ENCODE measurements at regions not wholly inside any gene's neighbourhood (a gene's known extent, or its start where the extent isn't known, plus 50 kb on each side); places are given as distances from the start of the nearest gene placed in this dataset.

DNA sequence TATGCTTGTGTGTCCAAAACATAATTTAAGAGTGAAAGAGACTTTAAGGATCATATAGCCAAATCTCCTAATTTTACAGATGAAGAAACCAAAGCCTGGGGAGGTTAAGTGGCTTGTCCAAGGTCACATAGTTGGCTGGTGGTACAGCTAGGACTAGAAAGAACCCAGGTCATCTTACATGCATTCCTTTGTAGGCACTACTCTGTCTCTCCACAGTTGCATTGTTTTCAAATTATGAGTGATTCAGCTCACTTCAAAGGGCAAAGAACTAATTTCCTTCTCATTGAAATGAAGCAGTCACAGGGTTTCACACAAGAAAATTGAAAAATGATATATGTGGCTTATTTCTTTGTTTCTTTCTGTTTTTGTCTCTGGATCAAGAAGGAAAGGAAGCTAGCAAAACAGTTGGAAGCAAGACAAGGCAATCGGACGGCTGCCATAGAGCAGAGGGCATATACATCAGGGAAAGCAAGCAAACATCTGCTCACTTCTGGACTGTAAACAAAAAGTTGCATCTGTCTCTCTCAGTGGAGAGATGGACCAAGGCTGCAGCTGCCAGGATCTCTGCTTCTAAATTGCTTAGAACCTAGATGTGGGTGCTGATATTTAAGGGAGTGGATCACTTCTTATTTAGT lies 107.5 kb upstream of the AMOT start:
- Mint-ChIP-seq H3K36me3 (ENCODE audit: low read depth) (no peaks in the 10 kb centered on the region), H3K4me3 (no peak overlapping the region), H3K27me3 (ENCODE audit: insufficient read depth, low read depth, poor library complexity) (no peaks in the 10 kb centered on the region), H3K4me1 (no peaks in the 10 kb centered on the region), H3K27ac (no peak overlapping the region), H3K9me3 (no peaks in the 10 kb centered on the region)
- no peak for ATAC-seq
- Histone ChIP-seq H3K4me1 (ENCODE audit: insufficient read depth) (no peaks in the 10 kb centered on the region), H3K36me3 (ENCODE audit: insufficient read depth) (no peaks in the 10 kb centered on the region), H3K4me2 (no peak overlapping the region), H3K27me3 (ENCODE audit: insufficient read depth) (no peaks in the 10 kb centered on the region), H3K79me2 (replicated peaks; ENCODE audit: insufficient read depth) (no peaks in the 10 kb centered on the region), H3K4me3 (no peak overlapping the region), H3K27ac (ENCODE audit: low read depth) (no peak overlapping the region), H4K20me1 (replicated peaks; ENCODE audit: insufficient read depth) (no peaks in the 10 kb centered on the region), H3F3A (replicated peaks; ENCODE audit: low read depth) (no peaks in the 10 kb centered on the region), H2AFZ (no peak overlapping the region), H3K9me2 (ENCODE audit: insufficient read depth) (no peaks in the 10 kb centered on the region)
- TF ChIP-seq ZNF114 (CRISPR knock-in tag; IDR thresholded peaks at IDR 0.05) (no peak), JUNB (IDR thresholded peaks at IDR 0.05; ENCODE audit: unreplicated experiment) (no peak), NANOG (IDR thresholded peaks at IDR 0.05; ENCODE audit: borderline replicate concordance) (no peak), CREB1 (CRISPR knock-in tag; IDR thresholded peaks at IDR 0.05; ENCODE audit: low read depth) (no peak), STAT1 (IDR thresholded peaks at IDR 0.05; ENCODE audit: unreplicated experiment) (no peak), EZH2 (IDR thresholded peaks at IDR 0.05; ENCODE audit: low read depth, unreplicated experiment) (no peak), POLR2AphosphoS5 (IDR thresholded peaks at IDR 0.05; ENCODE audit: low read depth) (no peak), EZH2phosphoT487 (IDR thresholded peaks at IDR 0.05; ENCODE audit: unreplicated experiment) (no peak), ZNF331 (CRISPR knock-in tag; IDR thresholded peaks at IDR 0.05; ENCODE audit: low read depth) (no peak)
- TF ChIP-seq, protein P1, sequence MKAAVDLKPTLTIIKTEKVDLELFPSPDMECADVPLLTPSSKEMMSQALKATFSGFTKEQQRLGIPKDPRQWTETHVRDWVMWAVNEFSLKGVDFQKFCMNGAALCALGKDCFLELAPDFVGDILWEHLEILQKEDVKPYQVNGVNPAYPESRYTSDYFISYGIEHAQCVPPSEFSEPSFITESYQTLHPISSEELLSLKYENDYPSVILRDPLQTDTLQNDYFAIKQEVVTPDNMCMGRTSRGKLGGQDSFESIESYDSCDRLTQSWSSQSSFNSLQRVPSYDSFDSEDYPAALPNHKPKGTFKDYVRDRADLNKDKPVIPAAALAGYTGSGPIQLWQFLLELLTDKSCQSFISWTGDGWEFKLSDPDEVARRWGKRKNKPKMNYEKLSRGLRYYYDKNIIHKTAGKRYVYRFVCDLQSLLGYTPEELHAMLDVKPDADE (IDR thresholded peaks at IDR 0.05), result no peak
- TF ChIP-seq, protein P2, sequence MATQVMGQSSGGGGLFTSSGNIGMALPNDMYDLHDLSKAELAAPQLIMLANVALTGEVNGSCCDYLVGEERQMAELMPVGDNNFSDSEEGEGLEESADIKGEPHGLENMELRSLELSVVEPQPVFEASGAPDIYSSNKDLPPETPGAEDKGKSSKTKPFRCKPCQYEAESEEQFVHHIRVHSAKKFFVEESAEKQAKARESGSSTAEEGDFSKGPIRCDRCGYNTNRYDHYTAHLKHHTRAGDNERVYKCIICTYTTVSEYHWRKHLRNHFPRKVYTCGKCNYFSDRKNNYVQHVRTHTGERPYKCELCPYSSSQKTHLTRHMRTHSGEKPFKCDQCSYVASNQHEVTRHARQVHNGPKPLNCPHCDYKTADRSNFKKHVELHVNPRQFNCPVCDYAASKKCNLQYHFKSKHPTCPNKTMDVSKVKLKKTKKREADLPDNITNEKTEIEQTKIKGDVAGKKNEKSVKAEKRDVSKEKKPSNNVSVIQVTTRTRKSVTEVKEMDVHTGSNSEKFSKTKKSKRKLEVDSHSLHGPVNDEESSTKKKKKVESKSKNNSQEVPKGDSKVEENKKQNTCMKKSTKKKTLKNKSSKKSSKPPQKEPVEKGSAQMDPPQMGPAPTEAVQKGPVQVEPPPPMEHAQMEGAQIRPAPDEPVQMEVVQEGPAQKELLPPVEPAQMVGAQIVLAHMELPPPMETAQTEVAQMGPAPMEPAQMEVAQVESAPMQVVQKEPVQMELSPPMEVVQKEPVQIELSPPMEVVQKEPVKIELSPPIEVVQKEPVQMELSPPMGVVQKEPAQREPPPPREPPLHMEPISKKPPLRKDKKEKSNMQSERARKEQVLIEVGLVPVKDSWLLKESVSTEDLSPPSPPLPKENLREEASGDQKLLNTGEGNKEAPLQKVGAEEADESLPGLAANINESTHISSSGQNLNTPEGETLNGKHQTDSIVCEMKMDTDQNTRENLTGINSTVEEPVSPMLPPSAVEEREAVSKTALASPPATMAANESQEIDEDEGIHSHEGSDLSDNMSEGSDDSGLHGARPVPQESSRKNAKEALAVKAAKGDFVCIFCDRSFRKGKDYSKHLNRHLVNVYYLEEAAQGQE (IDR thresholded peaks at IDR 0.05; ENCODE audit: unreplicated experiment), result no peak
- TF ChIP-seq, protein P3, sequence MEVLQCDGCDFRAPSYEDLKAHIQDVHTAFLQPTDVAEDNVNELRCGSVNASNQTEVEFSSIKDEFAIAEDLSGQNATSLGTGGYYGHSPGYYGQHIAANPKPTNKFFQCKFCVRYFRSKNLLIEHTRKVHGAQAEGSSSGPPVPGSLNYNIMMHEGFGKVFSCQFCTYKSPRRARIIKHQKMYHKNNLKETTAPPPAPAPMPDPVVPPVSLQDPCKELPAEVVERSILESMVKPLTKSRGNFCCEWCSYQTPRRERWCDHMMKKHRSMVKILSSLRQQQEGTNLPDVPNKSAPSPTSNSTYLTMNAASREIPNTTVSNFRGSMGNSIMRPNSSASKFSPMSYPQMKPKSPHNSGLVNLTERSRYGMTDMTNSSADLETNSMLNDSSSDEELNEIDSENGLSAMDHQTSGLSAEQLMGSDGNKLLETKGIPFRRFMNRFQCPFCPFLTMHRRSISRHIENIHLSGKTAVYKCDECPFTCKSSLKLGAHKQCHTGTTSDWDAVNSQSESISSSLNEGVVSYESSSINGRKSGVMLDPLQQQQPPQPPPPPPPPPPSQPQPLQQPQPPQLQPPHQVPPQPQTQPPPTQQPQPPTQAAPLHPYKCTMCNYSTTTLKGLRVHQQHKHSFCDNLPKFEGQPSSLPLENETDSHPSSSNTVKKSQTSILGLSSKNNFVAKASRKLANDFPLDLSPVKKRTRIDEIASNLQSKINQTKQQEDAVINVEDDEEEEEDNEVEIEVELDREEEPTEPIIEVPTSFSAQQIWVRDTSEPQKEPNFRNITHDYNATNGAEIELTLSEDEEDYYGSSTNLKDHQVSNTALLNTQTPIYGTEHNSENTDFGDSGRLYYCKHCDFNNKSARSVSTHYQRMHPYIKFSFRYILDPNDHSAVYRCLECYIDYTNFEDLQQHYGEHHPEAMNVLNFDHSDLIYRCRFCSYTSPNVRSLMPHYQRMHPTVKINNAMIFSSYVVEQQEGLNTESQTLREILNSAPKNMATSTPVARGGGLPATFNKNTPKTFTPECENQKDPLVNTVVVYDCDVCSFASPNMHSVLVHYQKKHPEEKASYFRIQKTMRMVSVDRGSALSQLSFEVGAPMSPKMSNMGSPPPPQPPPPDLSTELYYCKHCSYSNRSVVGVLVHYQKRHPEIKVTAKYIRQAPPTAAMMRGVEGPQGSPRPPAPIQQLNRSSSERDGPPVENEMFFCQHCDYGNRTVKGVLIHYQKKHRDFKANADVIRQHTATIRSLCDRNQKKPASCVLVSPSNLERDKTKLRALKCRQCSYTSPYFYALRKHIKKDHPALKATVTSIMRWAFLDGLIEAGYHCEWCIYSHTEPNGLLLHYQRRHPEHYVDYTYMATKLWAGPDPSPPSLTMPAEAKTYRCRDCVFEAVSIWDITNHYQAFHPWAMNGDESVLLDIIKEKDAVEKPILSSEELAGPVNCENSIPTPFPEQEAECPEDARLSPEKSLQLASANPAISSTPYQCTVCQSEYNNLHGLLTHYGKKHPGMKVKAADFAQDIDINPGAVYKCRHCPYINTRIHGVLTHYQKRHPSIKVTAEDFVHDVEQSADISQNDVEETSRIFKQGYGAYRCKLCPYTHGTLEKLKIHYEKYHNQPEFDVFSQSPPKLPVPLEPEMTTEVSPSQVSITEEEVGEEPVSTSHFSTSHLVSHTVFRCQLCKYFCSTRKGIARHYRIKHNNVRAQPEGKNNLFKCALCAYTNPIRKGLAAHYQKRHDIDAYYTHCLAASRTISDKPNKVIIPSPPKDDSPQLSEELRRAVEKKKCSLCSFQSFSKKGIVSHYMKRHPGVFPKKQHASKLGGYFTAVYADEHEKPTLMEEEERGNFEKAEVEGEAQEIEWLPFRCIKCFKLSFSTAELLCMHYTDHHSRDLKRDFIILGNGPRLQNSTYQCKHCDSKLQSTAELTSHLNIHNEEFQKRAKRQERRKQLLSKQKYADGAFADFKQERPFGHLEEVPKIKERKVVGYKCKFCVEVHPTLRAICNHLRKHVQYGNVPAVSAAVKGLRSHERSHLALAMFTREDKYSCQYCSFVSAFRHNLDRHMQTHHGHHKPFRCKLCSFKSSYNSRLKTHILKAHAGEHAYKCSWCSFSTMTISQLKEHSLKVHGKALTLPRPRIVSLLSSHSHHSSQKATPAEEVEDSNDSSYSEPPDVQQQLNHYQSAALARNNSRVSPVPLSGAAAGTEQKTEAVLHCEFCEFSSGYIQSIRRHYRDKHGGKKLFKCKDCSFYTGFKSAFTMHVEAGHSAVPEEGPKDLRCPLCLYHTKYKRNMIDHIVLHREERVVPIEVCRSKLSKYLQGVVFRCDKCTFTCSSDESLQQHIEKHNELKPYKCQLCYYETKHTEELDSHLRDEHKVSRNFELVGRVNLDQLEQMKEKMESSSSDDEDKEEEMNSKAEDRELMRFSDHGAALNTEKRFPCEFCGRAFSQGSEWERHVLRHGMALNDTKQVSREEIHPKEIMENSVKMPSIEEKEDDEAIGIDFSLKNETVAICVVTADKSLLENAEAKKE (CRISPR knock-in tag; IDR thresholded peaks at IDR 0.05), result no peak
- TF ChIP-seq, protein P4, sequence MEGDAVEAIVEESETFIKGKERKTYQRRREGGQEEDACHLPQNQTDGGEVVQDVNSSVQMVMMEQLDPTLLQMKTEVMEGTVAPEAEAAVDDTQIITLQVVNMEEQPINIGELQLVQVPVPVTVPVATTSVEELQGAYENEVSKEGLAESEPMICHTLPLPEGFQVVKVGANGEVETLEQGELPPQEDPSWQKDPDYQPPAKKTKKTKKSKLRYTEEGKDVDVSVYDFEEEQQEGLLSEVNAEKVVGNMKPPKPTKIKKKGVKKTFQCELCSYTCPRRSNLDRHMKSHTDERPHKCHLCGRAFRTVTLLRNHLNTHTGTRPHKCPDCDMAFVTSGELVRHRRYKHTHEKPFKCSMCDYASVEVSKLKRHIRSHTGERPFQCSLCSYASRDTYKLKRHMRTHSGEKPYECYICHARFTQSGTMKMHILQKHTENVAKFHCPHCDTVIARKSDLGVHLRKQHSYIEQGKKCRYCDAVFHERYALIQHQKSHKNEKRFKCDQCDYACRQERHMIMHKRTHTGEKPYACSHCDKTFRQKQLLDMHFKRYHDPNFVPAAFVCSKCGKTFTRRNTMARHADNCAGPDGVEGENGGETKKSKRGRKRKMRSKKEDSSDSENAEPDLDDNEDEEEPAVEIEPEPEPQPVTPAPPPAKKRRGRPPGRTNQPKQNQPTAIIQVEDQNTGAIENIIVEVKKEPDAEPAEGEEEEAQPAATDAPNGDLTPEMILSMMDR (conservative IDR thresholded peaks at IDR 0.05; ENCODE audit: low read depth in 2 of 2), result no peak
- DNase-seq (ENCODE audit: low spot score), result no peak

Data from GM23338 (cell line).